ENCODE measurements at regions not wholly inside any gene's neighbourhood (a gene's known extent, or its start where the extent isn't known, plus 50 kb on each side); places are given as distances from the start of the nearest gene placed in this dataset.

GRCh38 chr11:116459185-116460045 is 313.4 kb downstream of the BUD13 start:
- no peak for ATAC-seq
- Histone ChIP-seq H3K4me3 (no peak overlapping the region), H3K27me3 (no peaks in the 10 kb centered on the region), H3K27ac (no peak overlapping the region), H3K36me3 (no peaks in the 10 kb centered on the region), H3K9me3 (no peaks in the 10 kb centered on the region), H3K4me1 (no peaks in the 10 kb centered on the region)
- DNase-seq, result no peak
- in situ Hi-C loops (cut with MboI; ENCODE audit: low sequenced_read_pairs in 4 of 4), result loop anchor here in 3 of 4 donors (10.0 kb wide), 2 partner anchors 175 to 185 kb away; no protein-coding TSS in a partner anchor
- no peak for TF ChIP-seq POLR2A (IDR thresholded peaks at IDR 0.05)
- TF ChIP-seq, protein P1, sequence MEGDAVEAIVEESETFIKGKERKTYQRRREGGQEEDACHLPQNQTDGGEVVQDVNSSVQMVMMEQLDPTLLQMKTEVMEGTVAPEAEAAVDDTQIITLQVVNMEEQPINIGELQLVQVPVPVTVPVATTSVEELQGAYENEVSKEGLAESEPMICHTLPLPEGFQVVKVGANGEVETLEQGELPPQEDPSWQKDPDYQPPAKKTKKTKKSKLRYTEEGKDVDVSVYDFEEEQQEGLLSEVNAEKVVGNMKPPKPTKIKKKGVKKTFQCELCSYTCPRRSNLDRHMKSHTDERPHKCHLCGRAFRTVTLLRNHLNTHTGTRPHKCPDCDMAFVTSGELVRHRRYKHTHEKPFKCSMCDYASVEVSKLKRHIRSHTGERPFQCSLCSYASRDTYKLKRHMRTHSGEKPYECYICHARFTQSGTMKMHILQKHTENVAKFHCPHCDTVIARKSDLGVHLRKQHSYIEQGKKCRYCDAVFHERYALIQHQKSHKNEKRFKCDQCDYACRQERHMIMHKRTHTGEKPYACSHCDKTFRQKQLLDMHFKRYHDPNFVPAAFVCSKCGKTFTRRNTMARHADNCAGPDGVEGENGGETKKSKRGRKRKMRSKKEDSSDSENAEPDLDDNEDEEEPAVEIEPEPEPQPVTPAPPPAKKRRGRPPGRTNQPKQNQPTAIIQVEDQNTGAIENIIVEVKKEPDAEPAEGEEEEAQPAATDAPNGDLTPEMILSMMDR (IDR thresholded peaks at IDR 0.05 in 4 of 5, conservative IDR thresholded peaks at IDR 0.05 in 1 of 5), result no peak
- intact Hi-C loops (cut with DNase I; ENCODE audit: low total_unique reads), result no loop called here

DNA sequence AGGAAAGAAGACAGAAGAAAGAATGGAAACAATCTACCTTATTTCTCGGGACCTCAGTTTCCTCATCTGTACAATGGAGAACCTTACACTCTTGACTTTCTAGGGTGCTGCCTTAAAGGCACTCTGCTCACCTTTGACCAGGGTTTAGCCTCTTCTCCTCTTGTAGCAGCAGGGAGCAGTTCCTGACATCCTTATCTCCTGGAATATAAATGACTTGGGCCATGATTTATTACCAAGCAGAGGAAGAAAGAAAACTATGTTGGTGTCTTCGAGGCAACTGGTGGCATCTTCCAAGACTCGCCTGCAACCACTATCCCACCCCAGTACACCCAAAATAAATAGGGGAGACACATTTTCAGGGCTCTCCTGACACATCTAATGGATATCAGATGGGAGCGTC is 314.2 kb downstream of the BUD13 start:
- ATAC-seq, result no peak
- no peaks in the 10 kb centered on the region for H3K4me1 ChIP-seq
- no peaks in the 10 kb centered on the region for H3K9me3 ChIP-seq
- no peak overlapping the region for H3K27ac ChIP-seq
- H3K4me3 ChIP-seq, result no peak overlapping the region
- no peaks in the 10 kb centered on the region for H3K36me3 ChIP-seq
- intact Hi-C loops (cut with DNase I; ENCODE audit: low total_unique reads), result no loop called here
- TF ChIP-seq, protein P1 (IDR thresholded peaks at IDR 0.05 in 4 of 5, conservative IDR thresholded peaks at IDR 0.05 in 1 of 5), result no peak
- no peak for DNase-seq
- H3K27me3 ChIP-seq, result no peaks in the 10 kb centered on the region
- in situ Hi-C loops (cut with MboI; ENCODE audit: low sequenced_read_pairs in 4 of 4), result loop anchor here in 3 of 4 donors (10.0 kb wide), 2 partner anchors 176 to 186 kb away; no protein-coding TSS in a partner anchor

DNA sequence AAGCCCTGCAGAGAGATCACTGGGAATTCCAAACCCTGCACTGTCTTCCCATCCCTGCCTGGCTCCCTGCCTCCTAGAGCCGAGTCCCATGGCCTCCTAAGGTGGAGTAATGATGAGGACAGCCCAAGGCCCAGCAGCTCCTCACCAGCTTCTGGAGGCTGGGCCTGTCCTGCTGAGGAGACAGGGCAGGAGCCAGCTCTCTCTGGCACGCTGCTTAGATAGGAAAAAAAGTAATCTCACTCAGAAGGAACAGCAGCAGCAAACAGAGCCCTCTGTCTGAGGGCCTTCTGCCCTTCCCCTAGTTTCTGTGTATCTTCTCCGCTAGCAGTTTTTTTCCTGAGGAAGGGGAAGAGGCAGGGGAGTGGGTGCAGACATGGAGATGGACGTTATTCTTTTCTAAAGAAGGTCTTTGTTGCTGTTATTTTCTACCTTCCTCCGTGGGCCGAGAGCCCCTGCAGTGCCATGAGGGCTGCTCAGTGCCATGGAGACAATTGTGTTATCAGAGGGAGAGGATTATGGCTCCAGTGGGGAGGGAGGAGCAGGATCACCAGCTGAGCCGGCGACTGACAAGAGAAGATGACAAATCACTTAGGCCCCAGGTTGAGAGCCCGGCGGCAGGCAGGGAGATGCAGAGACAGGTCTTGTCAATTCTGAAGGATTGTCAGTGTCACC is 315.3 kb downstream of the BUD13 start:
- TF ChIP-seq POLR2A (IDR thresholded peaks at IDR 0.05), result no peak
- TF ChIP-seq, protein P1 (IDR thresholded peaks at IDR 0.05 in 4 of 5, conservative IDR thresholded peaks at IDR 0.05 in 1 of 5), result no peak
- no peak for DNase-seq
- in situ Hi-C loops (cut with MboI; ENCODE audit: low sequenced_read_pairs in 4 of 4) (loop anchor here in 3 of 4 donors (10.0 kb wide), 2 partner anchors 177 to 187 kb away; no protein-coding TSS in a partner anchor), intact Hi-C loops (cut with DNase I; ENCODE audit: low total_unique reads) (no loop called here)
- no peak for ATAC-seq
- no peak overlapping the region for H3K4me3 ChIP-seq
- H3K36me3 ChIP-seq, result no peaks in the 10 kb centered on the region
- H3K27me3 ChIP-seq, result no peaks in the 10 kb centered on the region
- H3K9me3 ChIP-seq, result no peaks in the 10 kb centered on the region
- no peaks in the 10 kb centered on the region for H3K4me1 ChIP-seq
- H3K27ac ChIP-seq, result no peak overlapping the region

DNA sequence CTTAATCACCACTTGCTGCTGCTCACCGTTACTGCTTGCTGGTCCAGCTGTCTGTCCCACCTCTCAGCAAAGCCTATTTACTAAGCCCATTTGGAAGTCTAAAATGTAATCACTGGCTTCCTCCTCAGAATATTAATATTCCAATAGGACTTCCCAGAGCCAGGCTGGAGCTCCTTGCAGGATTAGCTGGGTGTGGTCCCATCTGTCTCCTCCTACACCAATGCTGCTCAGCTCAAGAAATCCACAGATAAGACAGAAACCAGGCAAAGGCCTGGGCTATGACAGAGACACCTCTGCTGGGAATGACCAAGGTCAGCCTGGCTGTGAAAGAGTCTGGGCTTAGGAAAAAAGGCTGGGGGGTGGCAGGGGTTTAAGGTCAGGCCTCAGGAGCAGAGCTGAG is 317.8 kb downstream of the BUD13 start:
- in situ Hi-C loops (cut with MboI; ENCODE audit: low sequenced_read_pairs in 4 of 4) (loop anchor here in 3 of 4 donors (10.0 kb wide), 2 partner anchors 180 to 190 kb away; no protein-coding TSS in a partner anchor), intact Hi-C loops (cut with DNase I; ENCODE audit: low total_unique reads) (loop anchor here (1.0 to 5.0 kb wide), 2 partner anchors 186 to 237 kb away; no protein-coding TSS in a partner anchor)

More for the DNA sequence above, 317.8 kb downstream of the BUD13 start:
- TF ChIP-seq, protein P1 (IDR thresholded peaks at IDR 0.05 in 4 of 5, conservative IDR thresholded peaks at IDR 0.05 in 1 of 5), result no peak
- TF ChIP-seq POLR2A (IDR thresholded peaks at IDR 0.05), result no peak
- no peak for DNase-seq
- Histone ChIP-seq H3K9me3 (no peaks in the 10 kb centered on the region), H3K27ac (no peak overlapping the region), H3K36me3 (no peaks in the 10 kb centered on the region), H3K27me3 (no peaks in the 10 kb centered on the region), H3K4me3 (no peak overlapping the region), H3K4me1 (no peaks in the 10 kb centered on the region)
- ATAC-seq, result no peak

Data from gastrocnemius medialis (tissue), 4 donors.